NCI-H510A treated with DMSO at 0.1 percent for 48 hours (cell line): ENCODE measurements at regions not wholly inside any gene's neighbourhood (a gene's known extent, or its start where the extent isn't known, plus 50 kb on each side); places are given as distances from the start of the nearest gene placed in this dataset.
"Not testable (repeated sequence)": the region's sequence is repeated elsewhere in the genome, so short reads cannot be mapped to it uniquely, and the experiment has no call there.

ENCODE experiments used
- DNase-seq: peaks from one replicate; lab custom pipeline; 2025; lab: John Stamatoyannopoulos, UW

GRCh38 chr18:34352385-34353163, 127.9 kb upstream of the NOL4 start:
- peak; percentile 100 for DNase-seq

- no peak for DNase-seq
Measured at GRCh38 chr18:34354351-34354750, 129.6 kb upstream of the NOL4 start.

GRCh38 chr18:34357944-34358580, 133.3 kb upstream of the NOL4 start:
- DNase-seq = no peak

GRCh38 chr18:34358923-34359322, 134.2 kb upstream of the NOL4 start:
- DNase-seq = no peak

GRCh38 chr18:34364699-34365098, 140.0 kb upstream of the NOL4 start:
- peak; percentile 38 for DNase-seq

- DNase-seq = peak; percentile 65
Measured at GRCh38 chr18:34370704-34371395, 146.1 kb upstream of the NOL4 start.

- no peak for DNase-seq
Measured at GRCh38 chr18:34380326-34380725, 155.6 kb upstream of the NOL4 start.

- no peak for DNase-seq
Measured at GRCh38 chr18:34385311-34385710, 160.6 kb upstream of the NOL4 start.

- DNase-seq = no peak
Measured at GRCh38 chr18:34386803-34387202, 162.1 kb upstream of the NOL4 start.

GRCh38 chr18:34397286-34397896, 172.7 kb upstream of the NOL4 start:
- DNase-seq = peak; percentile 92

- DNase-seq = no peak
Measured at GRCh38 chr18:34399892-34400291, 175.2 kb upstream of the NOL4 start.

GRCh38 chr18:34400834-34401233, 176.1 kb upstream of the NOL4 start:
- no peak for DNase-seq

GRCh38 chr18:34401775-34402174, 177.1 kb upstream of the NOL4 start:
- no peak for DNase-seq

- not testable (repeated sequence) for DNase-seq
Measured at GRCh38 chr18:34407471-34407870, 182.8 kb upstream of the NOL4 start.

- DNase-seq = no peak
Measured at GRCh38 chr18:34411952-34412351, 187.2 kb upstream of the NOL4 start.

GRCh38 chr18:34431042-34431441, 206.3 kb upstream of the NOL4 start:
- DNase-seq = no peak

GRCh38 chr18:34444622-34445021, 219.9 kb upstream of the NOL4 start:
- DNase-seq = no peak

- no peak for DNase-seq
Measured at GRCh38 chr18:34448662-34449061, 223.9 kb upstream of the NOL4 start.

- DNase-seq = no peak
Measured at GRCh38 chr18:34457761-34458160, 233.0 kb upstream of the NOL4 start.

- DNase-seq = no peak
Measured at GRCh38 chr18:34458410-34458977, 233.8 kb upstream of the NOL4 start.

- no peak for DNase-seq
Measured at GRCh38 chr18:34461266-34461665, 236.6 kb upstream of the NOL4 start.

GRCh38 chr18:34467058-34467457, 242.3 kb upstream of the NOL4 start:
- DNase-seq = no peak
